DND-41 (cell line): ENCODE measurements at regions not wholly inside any gene's neighbourhood (a gene's known extent, or its start where the extent isn't known, plus 50 kb on each side); places are given as distances from the start of the nearest gene placed in this dataset.

Source experiments
- ATAC-seq: fragments of 200-7000 bp; cut with Tn5 transposase; 3 replicates; pipeline ENCODE4 v1.9.1; 2021; ENCODE audit warnings: low read depth; ENCODE audit not compliant: insufficient read depth
- DNase-seq: peaks from one replicate; pipeline ENCODE4 v3.0.0-alpha.2; 2020
- H2AFZ ChIP-seq: 2 replicates; pipeline ENCODE4 v1.6.0; 2012; ENCODE audit warnings: low read depth, low read length
- H3K27ac ChIP-seq: 2 replicates; pipeline ENCODE4 v1.5.1; 2012; ENCODE audit warnings: low read length, inconsistent platforms
- H3K27me3 ChIP-seq: fragments of 200-600 bp; sonication (generic); 2 replicates; pipeline ENCODE4 v1.6.0; 2012; ENCODE audit warnings: low read length, mild to moderate bottlenecking, inconsistent platforms; ENCODE audit not compliant: insufficient read depth, poor library complexity
- H3K36me3 ChIP-seq: 2 replicates; pipeline ENCODE4 v1.5.1; 2012; ENCODE audit warnings: low read length, inconsistent platforms; ENCODE audit not compliant: insufficient read depth
- H3K4me1 ChIP-seq: 2 replicates; pipeline ENCODE4 v1.5.1; 2012; ENCODE audit warnings: mild to moderate bottlenecking, low read length; ENCODE audit not compliant: insufficient read depth
- H3K4me2 ChIP-seq: 2 replicates; pipeline ENCODE4 v1.6.0; 2012; ENCODE audit warnings: mild to moderate bottlenecking, moderate library complexity, low read length, inconsistent platforms; ENCODE audit not compliant: insufficient read depth
- H3K4me3 ChIP-seq, 2 experiments: fragments of 200-600 bp in 1 of 2; shearing (Covaris generic) in 1 of 2; 2 replicates each; pipeline ENCODE4 v1.5.1; 2012 to 2016; ENCODE audit warnings: inconsistent platforms in 2 of 2, low read length in 2 of 2, mild to moderate bottlenecking in 2 of 2, low read depth in 1 of 2, moderate library complexity in 1 of 2
- H3K79me2 ChIP-seq: 2 replicates; pipeline ENCODE4 v1.6.0; 2012; ENCODE audit warnings: low read length, inconsistent platforms; ENCODE audit not compliant: insufficient read depth
- H3K9ac ChIP-seq: 2 replicates; pipeline ENCODE4 v1.6.0; 2012; ENCODE audit warnings: low read depth, mild to moderate bottlenecking, inconsistent platforms, low read length, moderate library complexity
- H3K9me3 ChIP-seq: 2 replicates; pipeline ENCODE4 v1.5.1; 2012; ENCODE audit warnings: low read length, moderate library complexity, mild to moderate bottlenecking, inconsistent platforms; ENCODE audit not compliant: insufficient read depth, severe bottlenecking
- H4K20me1 ChIP-seq: 2 replicates; pipeline ENCODE4 v1.6.0; 2012; ENCODE audit warnings: low read length; ENCODE audit not compliant: insufficient read depth
- EZH2 ChIP-seq: IDR thresholded peaks from 3 replicates; pipeline ENCODE4 v1.6.1; 2012; ENCODE audit warnings: borderline replicate concordance, low read depth, mild to moderate bottlenecking, moderate library complexity, low read length, inconsistent platforms; ENCODE audit not compliant: severe bottlenecking
- TF ChIP-seq, protein P1 (sequence below): IDR thresholded peaks from 2 replicates; pipeline ENCODE4 v1.5.1; 2012; ENCODE audit warnings: borderline replicate concordance, low read length, moderate library complexity, mild to moderate bottlenecking; ENCODE audit not compliant: poor library complexity, severe bottlenecking; ENCODE audit errors: extremely low read depth

DNA sequence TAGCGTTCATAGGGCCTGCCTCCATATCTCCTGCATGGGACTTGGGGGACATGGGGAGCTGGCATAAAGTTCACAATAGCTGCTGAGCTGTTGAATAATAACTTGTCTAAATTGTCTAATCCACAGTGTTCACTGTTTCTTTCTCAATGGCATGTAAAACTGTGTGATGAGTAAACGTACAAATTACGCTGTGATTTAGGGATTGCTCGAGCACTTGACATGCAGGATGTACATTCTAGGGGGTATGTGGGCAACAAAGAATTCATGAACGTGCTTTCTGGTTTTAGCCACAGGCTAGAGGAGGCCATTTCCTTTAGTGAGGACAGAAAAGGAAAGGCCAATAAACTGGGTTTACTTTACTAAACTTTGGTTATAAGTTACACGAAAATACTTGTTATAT, 534.2 kb upstream of the ZWINT start:
- TF ChIP-seq EZH2 = no peak
- TF ChIP-seq, protein P1, sequence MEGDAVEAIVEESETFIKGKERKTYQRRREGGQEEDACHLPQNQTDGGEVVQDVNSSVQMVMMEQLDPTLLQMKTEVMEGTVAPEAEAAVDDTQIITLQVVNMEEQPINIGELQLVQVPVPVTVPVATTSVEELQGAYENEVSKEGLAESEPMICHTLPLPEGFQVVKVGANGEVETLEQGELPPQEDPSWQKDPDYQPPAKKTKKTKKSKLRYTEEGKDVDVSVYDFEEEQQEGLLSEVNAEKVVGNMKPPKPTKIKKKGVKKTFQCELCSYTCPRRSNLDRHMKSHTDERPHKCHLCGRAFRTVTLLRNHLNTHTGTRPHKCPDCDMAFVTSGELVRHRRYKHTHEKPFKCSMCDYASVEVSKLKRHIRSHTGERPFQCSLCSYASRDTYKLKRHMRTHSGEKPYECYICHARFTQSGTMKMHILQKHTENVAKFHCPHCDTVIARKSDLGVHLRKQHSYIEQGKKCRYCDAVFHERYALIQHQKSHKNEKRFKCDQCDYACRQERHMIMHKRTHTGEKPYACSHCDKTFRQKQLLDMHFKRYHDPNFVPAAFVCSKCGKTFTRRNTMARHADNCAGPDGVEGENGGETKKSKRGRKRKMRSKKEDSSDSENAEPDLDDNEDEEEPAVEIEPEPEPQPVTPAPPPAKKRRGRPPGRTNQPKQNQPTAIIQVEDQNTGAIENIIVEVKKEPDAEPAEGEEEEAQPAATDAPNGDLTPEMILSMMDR = no peak
- H3K79me2 ChIP-seq = no peaks in the 10 kb centered on the region
- no peak overlapping the region for H2AFZ ChIP-seq
- H3K27ac ChIP-seq = no peak overlapping the region
- no peaks in the 10 kb centered on the region for H3K36me3 ChIP-seq
- H3K4me3 ChIP-seq = no peak overlapping the region
- H3K9me3 ChIP-seq = no peaks in the 10 kb centered on the region
- DNase-seq (no peak), ATAC-seq (no peak)
- no peaks in the 10 kb centered on the region for H3K27me3 ChIP-seq
- H3K4me2 ChIP-seq = no peak overlapping the region
- no peaks in the 10 kb centered on the region for H4K20me1 ChIP-seq
- no peaks in the 10 kb centered on the region for H3K4me1 ChIP-seq
- no peak overlapping the region for H3K9ac ChIP-seq

DNA sequence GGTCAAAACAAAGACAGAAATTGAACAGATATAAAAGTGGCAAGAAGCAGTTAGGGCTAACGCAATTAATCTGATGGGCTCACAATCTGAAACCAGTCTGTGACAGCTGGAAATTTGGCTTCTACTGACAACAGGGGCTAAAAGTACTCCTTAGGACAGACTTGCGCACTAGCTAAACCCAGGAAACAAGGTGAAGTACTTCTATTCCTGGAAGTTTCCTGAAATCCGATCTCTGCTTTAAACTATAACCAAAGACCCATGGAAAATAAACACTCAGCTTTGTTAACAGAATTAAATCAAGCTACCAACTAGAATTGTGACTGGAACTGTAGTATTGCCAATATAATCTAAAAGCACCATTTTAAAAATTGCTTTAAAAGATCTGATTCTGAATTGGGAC, 520.2 kb upstream of the ZWINT start:
- no peak overlapping the region for H3K27ac ChIP-seq
- no peak for DNase-seq
- H3K36me3 ChIP-seq = no peaks in the 10 kb centered on the region
- no peak overlapping the region for H3K9ac ChIP-seq
- no peak overlapping the region for H3K4me2 ChIP-seq
- no peak overlapping the region for H3K4me3 ChIP-seq
- no peaks in the 10 kb centered on the region for H3K4me1 ChIP-seq
- no peak overlapping the region for H2AFZ ChIP-seq
- H3K27me3 ChIP-seq = no peaks in the 10 kb centered on the region
- no peaks in the 10 kb centered on the region for H4K20me1 ChIP-seq
- TF ChIP-seq, protein P1 = no peak
- TF ChIP-seq EZH2 = no peak
- ATAC-seq = no peak
- H3K9me3 ChIP-seq = no peaks in the 10 kb centered on the region
- H3K79me2 ChIP-seq = no peaks in the 10 kb centered on the region

DNA sequence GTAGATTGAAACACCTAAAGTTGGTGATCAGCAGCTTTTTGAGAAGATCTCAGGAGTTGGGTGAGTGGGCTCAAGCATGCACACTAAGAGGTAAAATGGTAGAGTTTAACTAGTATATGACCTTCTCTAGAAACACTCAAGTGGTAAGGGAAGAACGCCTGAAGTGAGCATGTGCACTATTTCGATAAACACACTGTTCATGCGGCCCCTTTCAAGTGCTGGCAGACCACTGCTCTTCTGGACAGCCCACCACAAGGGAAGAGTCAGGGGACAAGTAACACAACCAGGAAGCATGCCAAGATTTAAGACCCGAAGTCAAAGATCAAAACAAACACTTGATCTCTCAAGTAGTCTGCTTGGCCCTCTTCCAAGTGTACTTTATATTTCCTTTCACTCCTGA, 519.5 kb upstream of the ZWINT start:
- DNase-seq = no peak
- no peaks in the 10 kb centered on the region for H3K36me3 ChIP-seq
- no peak overlapping the region for H3K4me2 ChIP-seq
- no peak overlapping the region for H3K9ac ChIP-seq
- H2AFZ ChIP-seq = no peak overlapping the region
- H4K20me1 ChIP-seq = no peaks in the 10 kb centered on the region
- TF ChIP-seq, protein P1 = no peak
- TF ChIP-seq EZH2 = no peak
- no peak overlapping the region for H3K27ac ChIP-seq
- H3K79me2 ChIP-seq = no peaks in the 10 kb centered on the region
- no peaks in the 10 kb centered on the region for H3K9me3 ChIP-seq
- no peak for ATAC-seq
- no peaks in the 10 kb centered on the region for H3K27me3 ChIP-seq
- no peak overlapping the region for H3K4me3 ChIP-seq
- H3K4me1 ChIP-seq = no peaks in the 10 kb centered on the region

DNA sequence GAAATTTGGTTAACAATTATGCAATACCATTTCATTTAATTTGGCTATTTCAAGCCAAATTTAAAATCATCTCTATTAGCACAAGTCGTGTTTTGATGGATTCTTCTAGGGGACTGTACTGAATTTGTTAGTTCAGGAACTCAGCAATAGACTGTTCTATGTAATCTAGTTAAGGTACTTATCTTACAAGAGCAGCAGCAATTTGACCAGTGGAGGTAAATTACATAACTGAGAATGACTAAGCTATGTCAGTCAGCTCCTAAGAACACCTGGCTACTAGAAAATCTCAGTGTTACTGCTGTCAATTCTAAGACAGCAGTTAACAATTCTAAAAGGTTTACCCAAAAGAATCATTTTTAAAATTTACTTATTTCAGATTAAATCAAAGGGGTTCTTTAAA, 513.9 kb upstream of the ZWINT start:
- no peak overlapping the region for H3K9ac ChIP-seq
- no peaks in the 10 kb centered on the region for H3K4me1 ChIP-seq
- H3K9me3 ChIP-seq = no peaks in the 10 kb centered on the region
- H2AFZ ChIP-seq = no peak overlapping the region
- H3K4me2 ChIP-seq = no peak overlapping the region
- no peak for DNase-seq
- no peak overlapping the region for H3K27ac ChIP-seq
- no peaks in the 10 kb centered on the region for H3K79me2 ChIP-seq
- no peaks in the 10 kb centered on the region for H3K36me3 ChIP-seq
- TF ChIP-seq EZH2 = no peak
- TF ChIP-seq, protein P1 = no peak
- H4K20me1 ChIP-seq = no peaks in the 10 kb centered on the region
- no peak overlapping the region for H3K4me3 ChIP-seq
- no peaks in the 10 kb centered on the region for H3K27me3 ChIP-seq
- ATAC-seq = no peak
